GM12878 (cell line): ENCODE measurements at regions not wholly inside any gene's neighbourhood (a gene's known extent, or its start where the extent isn't known, plus 50 kb on each side); places are given as distances from the start of the nearest gene placed in this dataset.

Experiments
- ATAC-seq: fragments of 200-7000 bp; cut with Tn5 transposase; 3 replicates; pipeline ENCODE4 v1.9.1; 2020; ENCODE audit warnings: mild to moderate bottlenecking, moderate library complexity
- BruUV-seq: library from RNA; stranded (reverse); fragments of 400-500 nt; replicated peaks from 2 replicates; lab custom pipeline; 2021; lab: Mats Ljungman, UMichigan
- CTCF ChIA-PET: fragments of 300-600 bp; sonication (Branson Sonifier 250); formaldehyde crosslinking; extraction: SDS; loops from one replicate; lab custom pipeline; 2021; ENCODE audit warnings: inconsistent platforms; lab: Yijun Ruan, JAX
- POLR2A ChIA-PET: fragments of 350-600 bp; formaldehyde crosslinking; extraction: SDS; loops from one replicate; lab custom pipeline; 2021; ENCODE audit warnings: inconsistent platforms; lab: Charles Lee
- RAD21 ChIA-PET: fragments of 300-600 bp; sonication (Branson Sonifier 250); formaldehyde crosslinking; loops from one replicate; lab custom pipeline; 2023; ENCODE audit warnings: antibody characterized with exemption; ENCODE audit not compliant: unreplicated experiment; lab: Charles Lee
- SMC1A ChIA-PET: fragments of 300-600 bp; sonication (Branson Sonifier 250); formaldehyde crosslinking; loops from one replicate; lab custom pipeline; 2023; ENCODE audit not compliant: unreplicated experiment, uncharacterized antibody; lab: Charles Lee
- DNase-seq: peaks from one replicate; pipeline ENCODE4 v3.0.0-alpha.2; 2011; ENCODE audit warnings: low read depth, low spot score
- FAIRE-seq: peaks from 3 replicates; lab custom pipeline; 2011; peaks lifted over from hg19 to GRCh38; lab: Jason Lieb, UNC
- H2AFZ ChIP-seq: 2 replicates; pipeline ENCODE4 v1.6.0; 2011; ENCODE audit warnings: low read depth, low read length, control low read depth; ENCODE audit not compliant: control insufficient read depth
- H3K27ac ChIP-seq: 2 replicates; pipeline ENCODE4 v1.5.1; 2011; ENCODE audit warnings: control low read depth; ENCODE audit not compliant: control insufficient read depth, insufficient read depth
- H3K27me3 ChIP-seq, 2 experiments: replicated peaks in 1 of 2; 2 replicates each; pipeline versions ENCODE4 v1.6.0 to v1.6.1; 2011; ENCODE audit warnings: low read length in 1 of 2; ENCODE audit not compliant: control insufficient read depth in 2 of 2, insufficient read depth in 2 of 2
- H3K36me3 ChIP-seq, 2 experiments: 2 replicates each; pipeline ENCODE4 v1.5.1; 2011; ENCODE audit warnings: low read length in 1 of 2; ENCODE audit not compliant: control insufficient read depth in 2 of 2, insufficient read depth in 2 of 2
- H3K4me1 ChIP-seq: 2 replicates; pipeline ENCODE4 v1.6.1; 2011; ENCODE audit warnings: mild to moderate bottlenecking, low read length, moderate library complexity, mixed read lengths; ENCODE audit not compliant: control insufficient read depth, insufficient read depth
- H3K4me2 ChIP-seq: 2 replicates; pipeline ENCODE4 v1.6.0; 2011; ENCODE audit warnings: control low read depth; ENCODE audit not compliant: control insufficient read depth, insufficient read depth
- H3K4me3 ChIP-seq: fragments of 200-600 bp; sonication (generic); 2 replicates; pipeline ENCODE4 v1.5.1; 2016
- H3K79me2 ChIP-seq: 2 replicates; pipeline ENCODE4 v1.6.0; 2011; ENCODE audit warnings: low read length; ENCODE audit not compliant: control insufficient read depth, insufficient read depth
- H3K9ac ChIP-seq: 2 replicates; pipeline ENCODE4 v1.8.0; 2011; ENCODE audit warnings: low read length, control low read depth, mixed read lengths; ENCODE audit not compliant: control insufficient read depth, insufficient read depth
- H3K9me3 ChIP-seq: replicated peaks from 3 replicates; pipeline ENCODE4 v1.5.1; 2011; ENCODE audit warnings: mild to moderate bottlenecking, low read length; ENCODE audit not compliant: control insufficient read depth, insufficient read depth
- H4K20me1 ChIP-seq: 2 replicates; pipeline ENCODE4 v1.6.0; 2011; ENCODE audit not compliant: control insufficient read depth, insufficient read depth
- BACH1 ChIP-seq: fragments of 450-650 bp; IDR thresholded peaks from 2 replicates; pipeline ENCODE4 v1.6.1; 2017; ENCODE audit warnings: mild to moderate bottlenecking, borderline replicate concordance
- CEBPZ ChIP-seq: fragments of 150-350 bp; IDR thresholded peaks from 2 replicates; pipeline ENCODE4 v1.6.1; 2016; ENCODE audit warnings: low read depth, low read length
- CUX1 ChIP-seq: IDR thresholded peaks from 2 replicates; pipeline ENCODE4 v1.6.1; 2012; ENCODE audit warnings: improper control_type of control experiment, low read depth, low read length; ENCODE audit not compliant: insufficient replicate concordance
- E2F8 ChIP-seq: fragments of 450-650 bp; IDR thresholded peaks from 2 replicates; pipeline ENCODE4 v1.6.1; 2018; ENCODE audit warnings: mild to moderate bottlenecking, low read depth, moderate library complexity; ENCODE audit not compliant: partially characterized antibody
- FOS ChIP-seq: IDR thresholded peaks from 3 replicates; pipeline ENCODE4 v1.6.1; 2011; ENCODE audit warnings: borderline replicate concordance; ENCODE audit not compliant: insufficient read length; ENCODE audit errors: extremely low read depth
- NBN ChIP-seq: fragments of 450-650 bp; IDR thresholded peaks from 2 replicates; pipeline ENCODE4 v1.6.1; 2016
- POLR2A ChIP-seq: IDR thresholded peaks from 2 replicates; pipeline ENCODE4 v1.6.1; 2011; ENCODE audit warnings: low read depth, mild to moderate bottlenecking, low read length
- POLR2AphosphoS2 ChIP-seq: IDR thresholded peaks from 2 replicates; pipeline ENCODE4 v1.6.1; 2011; ENCODE audit warnings: low read depth, mild to moderate bottlenecking, low read length, improper control_type of control experiment, moderate library complexity
- RAD21 ChIP-seq: IDR thresholded peaks from 2 replicates; pipeline ENCODE4 v1.6.1; 2011; ENCODE audit warnings: mild to moderate bottlenecking, low read depth, low read length, moderate library complexity; ENCODE audit not compliant: insufficient read depth
- RUNX3 ChIP-seq: IDR thresholded peaks from 2 replicates; pipeline ENCODE4 v1.6.1; 2012; ENCODE audit warnings: low read length, inconsistent platforms
- YBX1 ChIP-seq: fragments of 450-650 bp; IDR thresholded peaks from 2 replicates; pipeline ENCODE4 v1.6.1; 2016; ENCODE audit warnings: antibody characterized with exemption
- in situ Hi-C: fragments of 300-500 bp; cut with MboI; formaldehyde crosslinking; loops from 9 replicates; pipeline ENCODE4 v1.14.3; 2018; ENCODE audit warnings: mixed read lengths
- intact Hi-C: fragments of 100-400 bp; cut with micrococcal nuclease; formaldehyde crosslinking; loops from one replicate; pipeline ENCODE4 v1.14.2; 2022; ENCODE audit not compliant: unreplicated experiment

GRCh38 chr3:167166594-167167253, 213.4 kb downstream of the ZBBX start (continued):
- TF ChIP-seq E2F8 (no peak), RAD21 (no peak), POLR2A (no peak), RUNX3 (no peak), POLR2AphosphoS2 (no peak), NBN (no peak)

GRCh38 chr3:167166012-167166411, 214.1 kb downstream of the ZBBX start:
- FAIRE-seq (no peak), DNase-seq (no peak), ATAC-seq (no peak)
- intact Hi-C loops = no loop called here
- H3K27me3 ChIP-seq = no peaks in the 10 kb centered on the region
- H3K79me2 ChIP-seq = no peaks in the 10 kb centered on the region
- ChIA-PET CTCF (no interaction called here), RAD21 (no interaction called here), POLR2A (no interaction called here), SMC1A (interaction anchor here (1.1 kb wide), 1 partner anchor 8 kb away, joined by 3 read pairs; no protein-coding TSS in a partner anchor)
- H3K9me3 ChIP-seq = no peaks in the 10 kb centered on the region
- no peak overlapping the region for H3K27ac ChIP-seq
- H4K20me1 ChIP-seq = no peaks in the 10 kb centered on the region
- no peaks in the 10 kb centered on the region for H3K36me3 ChIP-seq
- no peak overlapping the region for H3K9ac ChIP-seq
- H3K4me1 ChIP-seq = no peaks in the 10 kb centered on the region
- H3K4me2 ChIP-seq = no peak overlapping the region
- H2AFZ ChIP-seq = no peak overlapping the region
- no peak overlapping the region for H3K4me3 ChIP-seq
- BruUV-seq = no TSS peak
- in situ Hi-C loops = no loop called here
- no peak for TF ChIP-seq CEBPZ
- TF ChIP-seq CUX1 = no peak
- TF ChIP-seq YBX1 = no peak
- no peak for TF ChIP-seq BACH1
- no peak for TF ChIP-seq FOS
